Nephron progenitor cell (in vitro differentiated cells): ENCODE measurements at regions not wholly inside any gene's neighbourhood (a gene's known extent, or its start where the extent isn't known, plus 50 kb on each side); places are given as distances from the start of the nearest gene placed in this dataset.

Experiments
- DNase-seq: peaks from one replicate; pipeline ENCODE4 v3.0.0; 2021
- H3K27ac Mint-ChIP-seq: 2 replicates; pipeline ENCODE4 v1.8.0; 2021; ENCODE audit warnings: mild to moderate bottlenecking, moderate library complexity, mixed read lengths
- H3K27me3 Mint-ChIP-seq: 2 replicates; pipeline ENCODE4 v1.8.0; 2021; ENCODE audit warnings: mild to moderate bottlenecking, low read depth, mixed read lengths; ENCODE audit not compliant: poor library complexity
- H3K36me3 Mint-ChIP-seq: 2 replicates; pipeline ENCODE4 v1.8.0; 2021; ENCODE audit warnings: low read depth, mixed read lengths
- H3K4me1 Mint-ChIP-seq: 2 replicates; pipeline ENCODE4 v1.8.0; 2021; ENCODE audit warnings: mixed read lengths
- H3K4me3 Mint-ChIP-seq: 2 replicates; pipeline ENCODE4 v1.8.0; 2021; ENCODE audit warnings: mild to moderate bottlenecking, moderate library complexity, mixed read lengths
- H3K9me3 Mint-ChIP-seq: 2 replicates; pipeline ENCODE4 v1.8.0; 2021; ENCODE audit warnings: mild to moderate bottlenecking, moderate library complexity, mixed read lengths
- TF ChIP-seq, protein P1 (sequence below): fragments of 200-600 bp; sonication (generic); IDR thresholded peaks from 2 replicates; pipeline ENCODE4 v1.5.0; 2021; ENCODE audit warnings: antibody characterized with exemption

DNA sequence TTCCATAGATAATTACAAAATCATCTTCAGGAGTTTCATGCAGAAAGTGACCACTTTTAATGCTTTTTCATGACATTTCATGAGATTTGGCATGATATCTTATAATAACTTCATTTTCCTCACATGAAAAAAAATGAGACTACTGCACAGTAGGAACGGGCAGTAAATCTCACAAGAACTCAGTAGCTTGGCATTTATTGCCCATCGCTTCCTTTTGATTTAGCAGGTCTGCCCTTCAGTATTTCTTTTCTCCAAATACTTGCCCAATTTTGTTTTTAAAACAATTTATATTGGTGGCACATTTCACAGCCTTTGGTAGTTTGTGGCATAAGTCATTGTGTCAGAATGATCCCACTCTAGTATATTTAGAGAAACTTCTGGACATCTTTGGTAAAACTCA, 711.8 kb upstream of the CHD1 start:
- no peak for DNase-seq
- peaks cover 25% of the 10 kb centered on the region for H3K4me1 Mint-ChIP-seq
- peaks cover 6% of the 10 kb centered on the region for H3K36me3 Mint-ChIP-seq
- TF ChIP-seq, protein P1, sequence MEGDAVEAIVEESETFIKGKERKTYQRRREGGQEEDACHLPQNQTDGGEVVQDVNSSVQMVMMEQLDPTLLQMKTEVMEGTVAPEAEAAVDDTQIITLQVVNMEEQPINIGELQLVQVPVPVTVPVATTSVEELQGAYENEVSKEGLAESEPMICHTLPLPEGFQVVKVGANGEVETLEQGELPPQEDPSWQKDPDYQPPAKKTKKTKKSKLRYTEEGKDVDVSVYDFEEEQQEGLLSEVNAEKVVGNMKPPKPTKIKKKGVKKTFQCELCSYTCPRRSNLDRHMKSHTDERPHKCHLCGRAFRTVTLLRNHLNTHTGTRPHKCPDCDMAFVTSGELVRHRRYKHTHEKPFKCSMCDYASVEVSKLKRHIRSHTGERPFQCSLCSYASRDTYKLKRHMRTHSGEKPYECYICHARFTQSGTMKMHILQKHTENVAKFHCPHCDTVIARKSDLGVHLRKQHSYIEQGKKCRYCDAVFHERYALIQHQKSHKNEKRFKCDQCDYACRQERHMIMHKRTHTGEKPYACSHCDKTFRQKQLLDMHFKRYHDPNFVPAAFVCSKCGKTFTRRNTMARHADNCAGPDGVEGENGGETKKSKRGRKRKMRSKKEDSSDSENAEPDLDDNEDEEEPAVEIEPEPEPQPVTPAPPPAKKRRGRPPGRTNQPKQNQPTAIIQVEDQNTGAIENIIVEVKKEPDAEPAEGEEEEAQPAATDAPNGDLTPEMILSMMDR = no peak
- no peak overlapping the region for H3K4me3 Mint-ChIP-seq
- H3K9me3 Mint-ChIP-seq = peaks cover 12% of the 10 kb centered on the region
- no peak overlapping the region for H3K27ac Mint-ChIP-seq
- H3K27me3 Mint-ChIP-seq = no peaks in the 10 kb centered on the region

DNA sequence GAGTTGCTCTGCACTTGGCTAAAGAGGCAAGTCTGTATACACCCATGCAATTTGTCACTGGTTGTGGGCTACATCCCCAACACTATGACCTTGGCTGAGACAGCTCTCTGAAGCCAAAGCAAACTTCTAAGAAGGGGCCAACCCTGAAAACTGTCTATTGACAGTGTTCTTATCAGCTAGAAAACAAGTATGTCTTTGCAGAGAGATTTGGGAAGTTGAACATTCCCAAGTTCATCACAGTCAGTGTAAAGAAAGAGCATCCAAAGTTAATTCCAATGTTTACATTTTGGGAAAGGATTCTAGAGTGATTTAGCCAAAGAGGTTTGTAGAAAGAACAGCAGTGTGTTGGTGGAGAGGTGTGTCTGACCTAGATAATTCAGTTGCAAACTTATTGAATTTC, 711.1 kb upstream of the CHD1 start:
- H3K27me3 Mint-ChIP-seq = no peaks in the 10 kb centered on the region
- DNase-seq = no peak
- peaks cover 6% of the 10 kb centered on the region for H3K36me3 Mint-ChIP-seq
- peaks cover 12% of the 10 kb centered on the region for H3K9me3 Mint-ChIP-seq
- no peak overlapping the region for H3K4me3 Mint-ChIP-seq
- H3K4me1 Mint-ChIP-seq = peaks cover 17% of the 10 kb centered on the region
- H3K27ac Mint-ChIP-seq = no peak overlapping the region
- TF ChIP-seq, protein P1 = no peak

DNA sequence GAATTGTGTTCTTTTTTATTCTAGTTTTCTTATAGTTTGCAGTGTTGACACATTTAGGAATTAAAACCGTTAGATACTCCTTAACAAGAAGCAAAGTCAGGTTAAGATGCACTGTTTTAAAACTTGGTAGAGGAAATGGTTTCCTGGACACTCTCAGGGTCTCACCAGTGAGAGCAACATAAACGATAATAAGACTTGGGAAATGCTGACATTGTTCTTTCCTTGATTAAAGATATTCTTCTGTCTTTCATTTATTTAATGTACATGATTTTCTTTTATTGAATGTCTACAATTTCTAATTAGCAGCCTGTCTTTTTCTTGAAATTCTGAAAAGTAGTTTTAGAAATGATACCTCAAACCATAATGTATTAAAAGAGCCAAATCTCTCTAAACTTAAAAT, 707.9 kb upstream of the CHD1 start:
- H3K36me3 Mint-ChIP-seq = no peaks in the 10 kb centered on the region
- H3K4me3 Mint-ChIP-seq = no peak overlapping the region
- H3K27me3 Mint-ChIP-seq = no peaks in the 10 kb centered on the region
- H3K4me1 Mint-ChIP-seq = peaks cover 19% of the 10 kb centered on the region
- TF ChIP-seq, protein P1 = no peak
- DNase-seq = no peak
- H3K9me3 Mint-ChIP-seq = peaks cover 6% of the 10 kb centered on the region
- no peak overlapping the region for H3K27ac Mint-ChIP-seq

DNA sequence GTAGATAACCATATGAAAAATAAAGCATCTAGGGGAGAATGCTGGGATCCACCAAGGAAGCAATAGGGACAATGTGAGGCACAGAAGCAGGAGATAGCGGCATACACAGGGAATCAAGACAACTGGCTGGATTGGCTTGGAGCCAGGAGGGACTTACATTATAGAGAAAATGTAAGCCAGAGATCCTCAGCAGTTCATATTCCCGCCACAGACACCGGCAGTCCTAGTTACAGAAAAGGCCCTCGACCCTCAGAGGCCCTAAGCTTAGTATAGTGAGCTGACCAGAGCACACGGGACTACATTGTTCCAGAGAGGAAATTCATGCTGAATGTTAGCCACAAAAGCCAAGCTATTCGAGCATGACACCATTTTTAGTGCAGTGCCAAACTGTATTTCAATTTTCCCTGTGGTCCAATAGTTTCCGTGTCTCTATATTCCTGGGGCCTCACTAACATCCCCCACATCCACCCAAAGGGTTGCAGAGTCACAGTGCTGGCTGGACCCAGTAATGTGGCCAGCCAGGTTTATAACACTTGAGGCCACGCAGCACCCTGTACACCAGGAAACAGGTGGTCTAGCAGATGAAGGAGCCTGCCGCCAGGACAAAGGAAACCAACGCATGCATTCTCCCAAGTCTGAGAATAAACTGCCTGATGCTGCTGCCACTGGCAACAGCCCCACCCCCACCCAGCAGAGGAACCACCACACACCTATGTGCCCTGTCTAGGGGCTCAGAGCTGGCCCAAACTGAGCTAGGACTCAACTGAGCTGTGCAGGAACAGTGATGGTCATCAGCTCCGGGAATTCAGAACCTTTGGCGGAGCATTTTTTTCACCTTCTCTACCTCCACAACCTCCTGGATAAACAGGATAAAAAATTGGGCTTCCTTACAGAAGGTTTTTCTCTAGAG, 693.2 kb upstream of the CHD1 start:
- Mint-ChIP-seq H3K36me3 (no peaks in the 10 kb centered on the region), H3K4me1 (no peaks in the 10 kb centered on the region), H3K9me3 (no peaks in the 10 kb centered on the region), H3K27me3 (no peaks in the 10 kb centered on the region), H3K27ac (no peak overlapping the region), H3K4me3 (no peak overlapping the region)
- no peak for DNase-seq
- TF ChIP-seq, protein P1 = no peak

DNA sequence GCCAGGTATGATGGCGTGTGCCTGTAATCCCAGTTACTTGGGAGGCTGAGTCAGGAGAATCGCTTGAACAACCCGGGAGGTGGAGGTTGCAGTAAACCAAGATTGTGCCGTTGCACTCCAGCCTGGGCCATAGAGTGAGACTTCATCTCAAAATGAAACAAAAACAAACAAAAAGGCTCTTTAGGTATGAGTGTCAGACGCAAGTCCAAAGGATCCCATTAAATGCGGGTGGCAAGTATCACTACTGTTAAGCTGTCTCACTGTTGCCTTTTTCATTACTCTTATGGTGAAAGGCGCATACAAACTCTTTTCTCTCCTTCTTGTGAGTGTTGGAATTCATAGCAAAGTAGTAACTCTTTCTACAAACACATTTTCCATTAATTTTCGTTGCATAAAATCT, 688.5 kb upstream of the CHD1 start:
- Mint-ChIP-seq H3K36me3 (no peaks in the 10 kb centered on the region), H3K27me3 (no peaks in the 10 kb centered on the region), H3K4me1 (peaks cover 6% of the 10 kb centered on the region), H3K9me3 (no peaks in the 10 kb centered on the region), H3K4me3 (no peak overlapping the region), H3K27ac (no peak overlapping the region)
- TF ChIP-seq, protein P1 = no peak
- no peak for DNase-seq

DNA sequence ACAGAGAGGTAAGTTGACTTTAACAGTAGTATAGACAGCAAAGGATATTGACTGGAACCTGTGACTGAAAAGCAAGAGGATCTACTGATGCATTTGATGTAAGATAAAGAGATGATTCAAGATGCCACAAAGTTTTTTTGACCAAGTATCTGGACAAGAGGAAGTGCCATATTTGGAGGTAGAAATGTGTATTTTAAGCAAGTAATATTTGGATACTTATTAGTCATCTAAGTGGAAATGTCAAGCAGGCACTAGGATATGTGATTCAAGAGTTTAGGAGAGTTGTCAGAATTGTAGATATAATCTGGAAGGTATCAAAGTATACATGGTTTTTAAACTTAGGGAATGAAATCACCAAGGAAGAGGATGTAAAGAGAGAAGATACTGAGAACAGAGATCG, 686.1 kb upstream of the CHD1 start:
- Mint-ChIP-seq H3K27me3 (no peaks in the 10 kb centered on the region), H3K4me1 (peaks cover 6% of the 10 kb centered on the region), H3K36me3 (no peaks in the 10 kb centered on the region), H3K4me3 (no peak overlapping the region), H3K9me3 (no peaks in the 10 kb centered on the region), H3K27ac (no peak overlapping the region)
- DNase-seq = no peak
- TF ChIP-seq, protein P1 = no peak
